ENCODE measurements at regions not wholly inside any gene's neighbourhood (a gene's known extent, or its start where the extent isn't known, plus 50 kb on each side); places are given as distances from the start of the nearest gene placed in this dataset.

DNA sequence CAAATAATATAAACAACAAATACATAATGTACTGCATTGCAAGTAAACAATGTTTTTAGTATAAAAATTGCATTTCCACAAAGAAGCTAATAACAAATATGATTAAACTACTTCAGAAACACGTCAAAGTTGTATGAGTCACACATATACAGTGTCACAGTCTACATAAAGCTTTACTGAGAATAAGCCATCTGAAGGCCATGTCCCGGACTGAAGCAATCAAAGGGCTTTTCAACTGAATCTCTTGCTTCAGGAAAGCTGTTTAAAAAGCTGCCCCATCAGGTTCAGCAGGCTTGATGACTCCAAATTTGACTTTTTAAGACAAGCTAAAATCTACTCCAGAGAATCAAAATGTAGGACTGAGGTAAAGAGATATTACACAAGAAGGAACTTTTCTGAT lies 1476.8 kb downstream of the ADGRL3 start:
- TF ChIP-seq, protein P1, sequence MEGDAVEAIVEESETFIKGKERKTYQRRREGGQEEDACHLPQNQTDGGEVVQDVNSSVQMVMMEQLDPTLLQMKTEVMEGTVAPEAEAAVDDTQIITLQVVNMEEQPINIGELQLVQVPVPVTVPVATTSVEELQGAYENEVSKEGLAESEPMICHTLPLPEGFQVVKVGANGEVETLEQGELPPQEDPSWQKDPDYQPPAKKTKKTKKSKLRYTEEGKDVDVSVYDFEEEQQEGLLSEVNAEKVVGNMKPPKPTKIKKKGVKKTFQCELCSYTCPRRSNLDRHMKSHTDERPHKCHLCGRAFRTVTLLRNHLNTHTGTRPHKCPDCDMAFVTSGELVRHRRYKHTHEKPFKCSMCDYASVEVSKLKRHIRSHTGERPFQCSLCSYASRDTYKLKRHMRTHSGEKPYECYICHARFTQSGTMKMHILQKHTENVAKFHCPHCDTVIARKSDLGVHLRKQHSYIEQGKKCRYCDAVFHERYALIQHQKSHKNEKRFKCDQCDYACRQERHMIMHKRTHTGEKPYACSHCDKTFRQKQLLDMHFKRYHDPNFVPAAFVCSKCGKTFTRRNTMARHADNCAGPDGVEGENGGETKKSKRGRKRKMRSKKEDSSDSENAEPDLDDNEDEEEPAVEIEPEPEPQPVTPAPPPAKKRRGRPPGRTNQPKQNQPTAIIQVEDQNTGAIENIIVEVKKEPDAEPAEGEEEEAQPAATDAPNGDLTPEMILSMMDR (IDR thresholded peaks at IDR 0.05; ENCODE audit: insufficient read depth, low read length, poor library complexity, severe bottlenecking) = no peak
- DNase-seq (ENCODE audit: extremely low read depth, insufficient read length) = no peak

DNA sequence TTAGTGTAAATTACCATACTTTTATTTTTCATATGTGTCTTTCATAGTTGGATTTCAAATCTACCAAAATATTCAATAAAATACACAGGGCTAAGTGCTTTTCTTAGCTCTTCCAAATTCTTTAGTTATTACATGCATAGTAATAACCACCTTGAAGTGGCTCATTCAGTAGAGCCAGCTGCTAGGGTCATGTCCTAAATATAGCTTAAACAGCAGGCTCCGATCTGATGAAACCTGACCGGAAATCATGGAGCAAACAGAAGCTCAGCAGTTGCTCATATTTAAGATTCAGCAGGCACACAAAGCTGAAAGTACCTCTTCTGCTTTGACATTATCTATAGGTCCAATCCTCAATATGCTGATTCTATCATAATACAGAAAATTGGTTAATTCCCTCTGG lies 1470.4 kb downstream of the ADGRL3 start:
- Histone ChIP-seq H3K4me3 (replicated peaks; ENCODE audit: low read depth, low read length) (no peak overlapping the region), H3K27me3 (replicated peaks; ENCODE audit: control insufficient read depth, insufficient read depth, low read length) (no peaks in the 10 kb centered on the region), H3K36me3 (ENCODE audit: control insufficient read depth, insufficient read depth, low read length) (no peaks in the 10 kb centered on the region)
- DNase-seq (ENCODE audit: extremely low read depth, insufficient read length) = no peak
- TF ChIP-seq, protein P1 (IDR thresholded peaks at IDR 0.05; ENCODE audit: insufficient read depth, low read length, poor library complexity, severe bottlenecking) = no peak

More for the DNA sequence above, 1476.8 kb downstream of the ADGRL3 start:
- Histone ChIP-seq H3K36me3 (ENCODE audit: control insufficient read depth, insufficient read depth, low read length) (no peaks in the 10 kb centered on the region), H3K4me3 (replicated peaks; ENCODE audit: low read depth, low read length) (no peak overlapping the region), H3K27me3 (replicated peaks; ENCODE audit: control insufficient read depth, insufficient read depth, low read length) (no peaks in the 10 kb centered on the region)

DNA sequence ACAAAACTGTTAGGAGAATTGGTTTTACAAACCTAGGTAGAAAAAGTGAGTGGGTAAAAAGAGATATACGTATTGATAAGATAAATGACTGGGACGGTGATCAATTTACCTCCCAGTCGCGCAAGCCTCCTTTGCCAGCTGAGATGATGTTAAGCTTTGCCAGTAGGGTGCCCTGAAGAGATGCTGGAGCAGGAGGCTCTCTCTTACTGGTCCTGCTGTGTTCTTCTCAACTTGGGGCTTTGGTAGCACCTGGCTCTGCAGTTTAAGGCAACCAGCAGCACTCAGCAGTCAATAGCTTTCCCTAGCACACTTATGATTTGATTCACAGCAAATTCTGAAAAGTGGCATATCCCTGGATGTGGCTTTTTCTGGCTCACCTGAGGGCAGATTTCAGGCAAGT lies 1461.7 kb downstream of the ADGRL3 start:
- no peaks in the 10 kb centered on the region for H3K36me3 ChIP-seq (ENCODE audit: control insufficient read depth, insufficient read depth, low read length)
- TF ChIP-seq, protein P1 (IDR thresholded peaks at IDR 0.05; ENCODE audit: insufficient read depth, low read length, poor library complexity, severe bottlenecking) = no peak
- no peak for DNase-seq (ENCODE audit: extremely low read depth, insufficient read length)

DNA sequence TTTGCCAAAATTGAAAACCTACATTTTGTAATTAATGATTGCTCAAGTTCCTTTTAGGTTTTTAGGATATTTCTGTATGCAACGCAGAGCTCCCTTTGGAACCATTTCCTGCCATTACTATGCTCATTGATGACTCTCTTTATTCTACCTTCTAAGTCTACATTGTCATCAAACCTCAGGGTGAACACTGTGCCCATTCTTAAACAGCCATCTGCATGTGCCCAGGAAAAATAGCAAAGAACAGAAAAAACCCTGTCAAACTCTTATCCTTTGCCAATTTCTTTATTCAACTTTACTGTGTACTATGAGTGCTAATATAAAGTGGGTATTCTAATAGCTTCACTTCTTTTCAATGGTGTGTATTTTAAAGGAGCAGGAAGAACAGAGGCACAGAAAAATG lies 1455.9 kb downstream of the ADGRL3 start:
- Histone ChIP-seq H3K4me3 (replicated peaks; ENCODE audit: low read depth, low read length) (no peak overlapping the region), H3K27me3 (replicated peaks; ENCODE audit: control insufficient read depth, insufficient read depth, low read length) (no peaks in the 10 kb centered on the region), H3K36me3 (ENCODE audit: control insufficient read depth, insufficient read depth, low read length) (no peaks in the 10 kb centered on the region)
- DNase-seq (ENCODE audit: extremely low read depth, insufficient read length) = no peak
- TF ChIP-seq, protein P1 (IDR thresholded peaks at IDR 0.05; ENCODE audit: insufficient read depth, low read length, poor library complexity, severe bottlenecking) = no peak

More for the DNA sequence above, 1461.7 kb downstream of the ADGRL3 start:
- no peak overlapping the region for H3K4me3 ChIP-seq (replicated peaks; ENCODE audit: low read depth, low read length)
- no peaks in the 10 kb centered on the region for H3K27me3 ChIP-seq (replicated peaks; ENCODE audit: control insufficient read depth, insufficient read depth, low read length)

DNA sequence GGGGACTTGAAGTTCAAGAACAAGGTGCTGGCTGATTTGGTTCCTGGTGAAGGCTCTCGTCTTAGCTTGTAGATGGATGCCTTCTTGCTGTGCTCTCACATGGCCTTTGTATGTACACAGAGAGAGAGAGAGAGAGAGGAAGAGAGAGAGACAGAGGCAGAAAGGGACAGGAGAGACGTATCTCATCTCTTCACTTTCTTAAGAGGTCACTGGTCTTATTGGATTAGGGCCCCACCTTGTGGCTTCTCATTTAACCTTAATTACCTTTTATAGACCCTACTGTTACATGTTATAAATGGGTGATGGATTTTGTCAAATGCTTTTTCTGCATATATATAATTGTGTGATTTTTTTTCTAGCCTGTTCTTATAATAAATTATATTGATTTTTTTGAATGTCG lies 1444.2 kb downstream of the ADGRL3 start:
- TF ChIP-seq, protein P1 (IDR thresholded peaks at IDR 0.05; ENCODE audit: insufficient read depth, low read length, poor library complexity, severe bottlenecking) = no peak
- Histone ChIP-seq H3K4me3 (replicated peaks; ENCODE audit: low read depth, low read length) (no peak overlapping the region), H3K36me3 (ENCODE audit: control insufficient read depth, insufficient read depth, low read length) (no peaks in the 10 kb centered on the region), H3K27me3 (replicated peaks; ENCODE audit: control insufficient read depth, insufficient read depth, low read length) (no peaks in the 10 kb centered on the region)
- DNase-seq (ENCODE audit: extremely low read depth, insufficient read length) = no peak

DNA sequence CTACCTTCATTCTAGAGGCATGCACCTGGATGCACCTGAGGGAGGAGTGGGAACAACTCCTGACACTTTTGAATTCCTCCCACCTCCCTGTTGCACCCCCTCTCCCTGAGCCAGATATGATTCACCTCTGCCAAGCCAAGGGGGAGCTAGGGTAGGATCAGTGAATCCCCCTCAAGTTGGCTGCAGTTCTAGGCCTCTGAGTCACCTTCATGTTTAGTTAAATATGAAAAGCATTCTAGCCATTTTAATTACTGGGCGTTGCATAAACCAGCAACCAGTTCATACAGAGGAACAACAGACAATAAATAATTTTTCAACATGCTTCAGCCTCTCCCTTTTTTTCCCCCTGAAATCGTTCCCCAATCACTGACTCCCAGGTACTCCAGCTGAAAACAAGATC lies 1440.2 kb downstream of the ADGRL3 start:
- Histone ChIP-seq H3K27me3 (replicated peaks; ENCODE audit: control insufficient read depth, insufficient read depth, low read length) (no peaks in the 10 kb centered on the region), H3K4me3 (replicated peaks; ENCODE audit: low read depth, low read length) (no peak overlapping the region), H3K36me3 (ENCODE audit: control insufficient read depth, insufficient read depth, low read length) (no peaks in the 10 kb centered on the region)
- DNase-seq (ENCODE audit: extremely low read depth, insufficient read length) = no peak
- TF ChIP-seq, protein P1 (IDR thresholded peaks at IDR 0.05; ENCODE audit: insufficient read depth, low read length, poor library complexity, severe bottlenecking) = no peak

Data from GM06990 (cell line).